ENCODE measurements at regions not wholly inside any gene's neighbourhood (a gene's known extent, or its start where the extent isn't known, plus 50 kb on each side); places are given as distances from the start of the nearest gene placed in this dataset.

- no peak for DNase-seq
Observed at GRCh38 chr5:74421377-74421776, 219.2 kb downstream of the ENC1 start.

GRCh38 chr5:74420947-74421346 is 219.6 kb downstream of the ENC1 start:
- no peak for DNase-seq

- no peak for DNase-seq
Observed at GRCh38 chr5:74420220-74420619, 220.3 kb downstream of the ENC1 start.

- DNase-seq, result no peak
Observed at GRCh38 chr5:74419468-74419867, 221.1 kb downstream of the ENC1 start.

GRCh38 chr5:74418709-74419108 is 221.8 kb downstream of the ENC1 start:
- no peak for DNase-seq

GRCh38 chr5:74418261-74418660 is 222.3 kb downstream of the ENC1 start:
- no peak for DNase-seq

GRCh38 chr5:74415695-74416102 is 224.8 kb downstream of the ENC1 start:
- DNase-seq, result no peak

GRCh38 chr5:74414228-74414627 is 226.3 kb downstream of the ENC1 start:
- no peak for DNase-seq

- no peak for DNase-seq
Observed at GRCh38 chr5:74413403-74414048, 227.0 kb downstream of the ENC1 start.

- DNase-seq, result no peak
Observed at GRCh38 chr5:74412066-74412465, 228.5 kb downstream of the ENC1 start.

- no peak for DNase-seq
Observed at GRCh38 chr5:74409712-74410111, 230.8 kb downstream of the ENC1 start.

GRCh38 chr5:74409166-74409706 is 231.3 kb downstream of the ENC1 start:
- DNase-seq, result no peak

- no peak for DNase-seq
Observed at GRCh38 chr5:74408150-74409043, 232.1 kb downstream of the ENC1 start.

- no peak for DNase-seq
Observed at GRCh38 chr5:74407701-74408100, 232.8 kb downstream of the ENC1 start.

- DNase-seq, result no peak
Observed at GRCh38 chr5:74406844-74407243, 233.7 kb downstream of the ENC1 start.

- no peak for DNase-seq
Observed at GRCh38 chr5:74405593-74405992, 234.9 kb downstream of the ENC1 start.

GRCh38 chr5:74404574-74405508 is 235.7 kb downstream of the ENC1 start:
- DNase-seq, result no peak

GRCh38 chr5:74403771-74404170 is 236.8 kb downstream of the ENC1 start:
- DNase-seq, result no peak

GRCh38 chr5:74402553-74402952 is 238.0 kb downstream of the ENC1 start:
- no peak for DNase-seq

GRCh38 chr5:74401946-74402320 is 238.6 kb downstream of the ENC1 start:
- DNase-seq, result no peak

GRCh38 chr5:74401281-74401945 is 239.1 kb downstream of the ENC1 start:
- DNase-seq, result no peak

- no peak for DNase-seq
Observed at GRCh38 chr5:74400067-74400466, 240.5 kb downstream of the ENC1 start.
